ENCODE measurements at regions not wholly inside any gene's neighbourhood (a gene's known extent, or its start where the extent isn't known, plus 50 kb on each side); places are given as distances from the start of the nearest gene placed in this dataset.

DNA sequence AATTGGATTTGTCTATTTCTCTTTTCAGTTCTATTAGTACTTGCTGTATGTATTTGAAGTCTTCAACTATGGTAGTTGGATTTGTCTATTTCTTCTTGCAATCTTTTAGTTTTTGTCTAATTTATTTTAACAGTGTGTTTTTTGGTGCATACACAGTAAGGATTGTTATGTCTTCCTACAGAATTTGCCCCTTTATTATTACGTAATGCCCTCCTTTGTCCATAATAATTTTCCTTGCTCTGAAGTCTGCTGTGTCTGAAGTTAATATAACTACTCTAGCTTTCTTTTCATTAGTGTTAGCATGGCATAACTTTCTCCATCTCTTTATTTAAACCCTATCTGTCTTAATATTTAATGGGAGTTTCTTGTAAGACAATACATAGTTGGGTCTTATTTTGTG, 105.1 kb upstream of the STT3B start:
- Histone ChIP-seq H3K36me3 (no peaks in the 10 kb centered on the region), H3K27me3 (no peaks in the 10 kb centered on the region), H3K4me1 (no peaks in the 10 kb centered on the region), H3K4me3 (no peak overlapping the region), H3K27ac (no peak overlapping the region), H3K9me3 (peaks cover 0 to 11% of the 10 kb centered on the region in 2 donors)
- TF ChIP-seq, protein P1, sequence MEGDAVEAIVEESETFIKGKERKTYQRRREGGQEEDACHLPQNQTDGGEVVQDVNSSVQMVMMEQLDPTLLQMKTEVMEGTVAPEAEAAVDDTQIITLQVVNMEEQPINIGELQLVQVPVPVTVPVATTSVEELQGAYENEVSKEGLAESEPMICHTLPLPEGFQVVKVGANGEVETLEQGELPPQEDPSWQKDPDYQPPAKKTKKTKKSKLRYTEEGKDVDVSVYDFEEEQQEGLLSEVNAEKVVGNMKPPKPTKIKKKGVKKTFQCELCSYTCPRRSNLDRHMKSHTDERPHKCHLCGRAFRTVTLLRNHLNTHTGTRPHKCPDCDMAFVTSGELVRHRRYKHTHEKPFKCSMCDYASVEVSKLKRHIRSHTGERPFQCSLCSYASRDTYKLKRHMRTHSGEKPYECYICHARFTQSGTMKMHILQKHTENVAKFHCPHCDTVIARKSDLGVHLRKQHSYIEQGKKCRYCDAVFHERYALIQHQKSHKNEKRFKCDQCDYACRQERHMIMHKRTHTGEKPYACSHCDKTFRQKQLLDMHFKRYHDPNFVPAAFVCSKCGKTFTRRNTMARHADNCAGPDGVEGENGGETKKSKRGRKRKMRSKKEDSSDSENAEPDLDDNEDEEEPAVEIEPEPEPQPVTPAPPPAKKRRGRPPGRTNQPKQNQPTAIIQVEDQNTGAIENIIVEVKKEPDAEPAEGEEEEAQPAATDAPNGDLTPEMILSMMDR (IDR thresholded peaks at IDR 0.05), result no peak
- no peak for TF ChIP-seq POLR2AphosphoS5 (IDR thresholded peaks at IDR 0.05)
- TF ChIP-seq POLR2A (IDR thresholded peaks at IDR 0.05), result no peak
- DNase-seq (ENCODE audit: low spot score in 2 of 2), result no peak
- intact Hi-C loops (cut with DNase I; ENCODE audit: low total_unique reads), result no loop called here

DNA sequence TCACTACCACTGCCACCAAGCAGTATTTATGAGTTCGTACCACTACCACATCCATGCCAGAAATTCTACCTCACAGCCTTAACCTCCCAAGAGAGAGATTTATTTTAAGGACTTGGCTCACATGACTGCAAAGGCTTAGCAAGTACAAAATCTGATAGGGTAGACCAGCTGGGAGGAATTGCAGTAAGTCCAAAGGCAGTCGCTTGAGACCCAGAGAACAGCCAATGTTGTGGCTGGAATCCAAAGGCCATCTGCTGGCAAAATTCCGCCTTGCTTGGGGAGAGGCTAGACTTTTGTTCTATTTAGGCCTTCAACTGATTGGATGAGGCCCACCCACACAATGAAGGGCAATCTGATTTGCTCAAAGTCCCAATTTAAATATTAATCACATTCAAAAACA, 101.4 kb upstream of the STT3B start:
- intact Hi-C loops (cut with DNase I; ENCODE audit: low total_unique reads), result no loop called here
- Histone ChIP-seq H3K27ac (no peak overlapping the region), H3K4me1 (no peaks in the 10 kb centered on the region), H3K27me3 (no peaks in the 10 kb centered on the region), H3K36me3 (no peaks in the 10 kb centered on the region), H3K9me3 (peaks cover 0 to 11% of the 10 kb centered on the region in 2 donors), H3K4me3 (no peak overlapping the region)
- DNase-seq (ENCODE audit: low spot score in 2 of 2), result no peak
- no peak for TF ChIP-seq POLR2A (IDR thresholded peaks at IDR 0.05)
- TF ChIP-seq, protein P1 (IDR thresholded peaks at IDR 0.05), result no peak
- TF ChIP-seq POLR2AphosphoS5 (IDR thresholded peaks at IDR 0.05), result no peak

DNA sequence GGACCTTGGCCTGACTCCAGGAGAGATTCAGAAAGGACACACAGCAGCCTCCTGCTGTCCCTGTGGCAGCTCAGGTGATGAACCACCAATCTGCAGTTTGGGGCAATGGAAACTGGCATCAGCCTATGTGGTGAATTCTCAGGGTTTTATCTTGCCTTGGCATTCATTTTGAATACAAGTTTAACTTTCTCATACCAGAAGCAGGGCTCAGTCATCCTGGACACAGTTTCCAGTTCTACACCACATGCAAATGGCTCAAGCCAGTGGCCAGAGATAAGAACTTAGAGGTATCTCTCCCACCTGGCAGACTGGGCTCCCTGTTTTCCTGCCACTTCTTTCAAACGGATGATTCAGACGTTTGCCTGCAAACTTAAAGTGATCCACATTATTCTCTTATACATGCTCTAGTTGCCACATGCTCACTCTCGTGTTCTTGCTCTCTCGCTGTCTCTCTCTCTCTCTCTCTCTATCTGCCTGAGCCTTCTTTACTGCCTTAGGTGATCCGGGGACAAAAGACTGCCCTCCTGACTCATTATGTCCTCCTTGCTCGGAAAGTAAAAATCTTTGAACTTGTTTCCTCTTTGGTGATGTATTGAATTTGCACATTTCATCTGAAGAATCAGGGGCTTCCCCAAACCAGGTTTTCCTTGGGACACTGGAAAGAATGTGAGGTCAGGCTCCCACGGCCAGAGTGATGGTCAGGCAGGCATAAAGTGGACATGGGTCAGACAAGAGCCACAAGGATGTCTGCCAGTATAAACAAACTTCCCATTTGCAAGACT, 99.6 kb upstream of the STT3B start:
- TF ChIP-seq POLR2A (IDR thresholded peaks at IDR 0.05) (no peak), POLR2AphosphoS5 (IDR thresholded peaks at IDR 0.05) (no peak)
- TF ChIP-seq, protein P1 (IDR thresholded peaks at IDR 0.05), result no peak
- H3K4me3 ChIP-seq, result no peak overlapping the region
- intact Hi-C loops (cut with DNase I; ENCODE audit: low total_unique reads), result no loop called here

DNA sequence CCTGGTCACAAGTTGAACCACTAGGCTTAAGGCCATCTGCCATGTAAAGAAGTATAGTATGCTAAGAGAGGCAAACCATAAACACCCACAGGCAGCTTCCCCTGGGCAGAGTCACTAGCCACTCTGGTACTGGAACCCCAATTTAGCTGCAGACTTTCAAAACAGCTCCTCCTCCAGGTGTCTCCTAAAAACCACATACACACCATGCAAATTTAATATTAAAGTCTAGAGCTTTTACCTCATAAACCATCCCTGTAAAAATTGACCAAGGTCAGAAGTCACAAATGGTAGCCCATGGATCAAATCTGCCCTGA, 99.1 kb upstream of the STT3B start:
- H3K4me1 ChIP-seq, result no peaks in the 10 kb centered on the region
- TF ChIP-seq, protein P1 (IDR thresholded peaks at IDR 0.05), result no peak
- TF ChIP-seq POLR2AphosphoS5 (IDR thresholded peaks at IDR 0.05), result no peak
- no peak for TF ChIP-seq POLR2A (IDR thresholded peaks at IDR 0.05)
- DNase-seq (ENCODE audit: low spot score in 2 of 2), result no peak
- no peak overlapping the region for H3K4me3 ChIP-seq
- H3K36me3 ChIP-seq, result no peaks in the 10 kb centered on the region
- H3K9me3 ChIP-seq, result peaks cover 5 to 6% of the 10 kb centered on the region in 2 donors
- H3K27ac ChIP-seq, result no peak overlapping the region
- intact Hi-C loops (cut with DNase I; ENCODE audit: low total_unique reads), result no loop called here
- no peaks in the 10 kb centered on the region for H3K27me3 ChIP-seq

More for the DNA sequence above, 99.6 kb upstream of the STT3B start:
- Histone ChIP-seq H3K4me1 (no peaks in the 10 kb centered on the region), H3K9me3 (peaks cover 6% of the 10 kb centered on the region in 2 donors), H3K27me3 (no peaks in the 10 kb centered on the region), H3K36me3 (no peaks in the 10 kb centered on the region), H3K27ac (no peak overlapping the region)
- DNase-seq (ENCODE audit: low spot score in 2 of 2), result no peak

DNA sequence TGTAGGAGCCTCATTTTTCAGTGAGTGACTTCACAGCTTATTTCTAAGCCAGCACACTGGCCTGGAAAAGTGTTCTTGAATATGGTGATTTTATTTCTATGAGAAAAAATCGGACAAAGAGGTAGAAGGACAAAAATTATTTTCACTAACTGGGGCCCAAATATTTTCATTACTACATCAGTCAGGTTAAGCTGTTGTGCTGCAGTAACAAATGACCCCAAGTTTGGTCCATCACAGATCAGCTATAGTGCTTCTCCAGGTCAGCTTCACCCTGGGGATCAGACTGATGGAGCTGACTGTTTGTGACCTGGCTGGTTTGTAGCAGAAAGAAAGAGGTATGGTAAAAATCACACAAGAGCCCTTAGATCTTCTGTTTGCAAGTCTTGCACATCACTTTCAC, 97.9 kb upstream of the STT3B start:
- no peak overlapping the region for H3K27ac ChIP-seq
- TF ChIP-seq POLR2A (IDR thresholded peaks at IDR 0.05) (no peak), POLR2AphosphoS5 (IDR thresholded peaks at IDR 0.05) (no peak)
- TF ChIP-seq, protein P1 (IDR thresholded peaks at IDR 0.05), result no peak
- no peaks in the 10 kb centered on the region for H3K36me3 ChIP-seq
- no peaks in the 10 kb centered on the region for H3K27me3 ChIP-seq
- H3K9me3 ChIP-seq, result peaks cover 0 to 6% of the 10 kb centered on the region in 2 donors
- no peak for DNase-seq (ENCODE audit: low spot score in 2 of 2)
- intact Hi-C loops (cut with DNase I; ENCODE audit: low total_unique reads), result no loop called here
- H3K4me1 ChIP-seq, result no peaks in the 10 kb centered on the region
- no peak overlapping the region for H3K4me3 ChIP-seq

All from breast epithelium (tissue), 4 donors.